ENCODE measurements at regions not wholly inside any gene's neighbourhood (a gene's known extent, or its start where the extent isn't known, plus 50 kb on each side); places are given as distances from the start of the nearest gene placed in this dataset.

DNA sequence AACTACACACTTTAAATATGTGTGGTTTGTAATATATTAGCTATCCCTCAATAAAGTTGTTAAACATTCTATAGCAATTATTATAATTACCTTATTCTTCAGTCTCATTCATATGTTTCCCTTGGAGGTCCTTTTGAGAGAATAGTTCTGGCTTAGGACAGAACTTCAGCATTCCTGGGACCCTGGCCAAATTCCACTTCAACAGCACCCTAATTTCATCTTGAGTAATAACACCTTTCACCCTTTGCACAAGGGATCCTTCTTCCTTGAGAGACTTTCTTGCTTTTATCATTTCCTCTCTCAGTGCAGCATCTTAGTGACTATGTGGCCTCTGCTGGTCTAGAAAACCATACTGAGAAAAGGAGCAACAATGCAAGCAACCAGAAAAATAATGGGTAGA is 255.9 kb downstream of the C11orf87 start:
- TF ChIP-seq CHCHD3 (CRISPR knock-in tag; IDR thresholded peaks at IDR 0.05): no peak
- TF ChIP-seq, protein P1, sequence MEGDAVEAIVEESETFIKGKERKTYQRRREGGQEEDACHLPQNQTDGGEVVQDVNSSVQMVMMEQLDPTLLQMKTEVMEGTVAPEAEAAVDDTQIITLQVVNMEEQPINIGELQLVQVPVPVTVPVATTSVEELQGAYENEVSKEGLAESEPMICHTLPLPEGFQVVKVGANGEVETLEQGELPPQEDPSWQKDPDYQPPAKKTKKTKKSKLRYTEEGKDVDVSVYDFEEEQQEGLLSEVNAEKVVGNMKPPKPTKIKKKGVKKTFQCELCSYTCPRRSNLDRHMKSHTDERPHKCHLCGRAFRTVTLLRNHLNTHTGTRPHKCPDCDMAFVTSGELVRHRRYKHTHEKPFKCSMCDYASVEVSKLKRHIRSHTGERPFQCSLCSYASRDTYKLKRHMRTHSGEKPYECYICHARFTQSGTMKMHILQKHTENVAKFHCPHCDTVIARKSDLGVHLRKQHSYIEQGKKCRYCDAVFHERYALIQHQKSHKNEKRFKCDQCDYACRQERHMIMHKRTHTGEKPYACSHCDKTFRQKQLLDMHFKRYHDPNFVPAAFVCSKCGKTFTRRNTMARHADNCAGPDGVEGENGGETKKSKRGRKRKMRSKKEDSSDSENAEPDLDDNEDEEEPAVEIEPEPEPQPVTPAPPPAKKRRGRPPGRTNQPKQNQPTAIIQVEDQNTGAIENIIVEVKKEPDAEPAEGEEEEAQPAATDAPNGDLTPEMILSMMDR (CRISPR knock-in tag; IDR thresholded peaks at IDR 0.05): no peak
- TF ChIP-seq RFX5 (IDR thresholded peaks at IDR 0.05; ENCODE audit: low read depth, low read length): no peak
- TF ChIP-seq, protein P2, sequence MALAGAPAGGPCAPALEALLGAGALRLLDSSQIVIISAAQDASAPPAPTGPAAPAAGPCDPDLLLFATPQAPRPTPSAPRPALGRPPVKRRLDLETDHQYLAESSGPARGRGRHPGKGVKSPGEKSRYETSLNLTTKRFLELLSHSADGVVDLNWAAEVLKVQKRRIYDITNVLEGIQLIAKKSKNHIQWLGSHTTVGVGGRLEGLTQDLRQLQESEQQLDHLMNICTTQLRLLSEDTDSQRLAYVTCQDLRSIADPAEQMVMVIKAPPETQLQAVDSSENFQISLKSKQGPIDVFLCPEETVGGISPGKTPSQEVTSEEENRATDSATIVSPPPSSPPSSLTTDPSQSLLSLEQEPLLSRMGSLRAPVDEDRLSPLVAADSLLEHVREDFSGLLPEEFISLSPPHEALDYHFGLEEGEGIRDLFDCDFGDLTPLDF (CRISPR knock-in tag; IDR thresholded peaks at IDR 0.05): no peak
- TF ChIP-seq ZNF83 (CRISPR knock-in tag; IDR thresholded peaks at IDR 0.05; ENCODE audit: borderline replicate concordance): no peak
- TF ChIP-seq, protein P3, sequence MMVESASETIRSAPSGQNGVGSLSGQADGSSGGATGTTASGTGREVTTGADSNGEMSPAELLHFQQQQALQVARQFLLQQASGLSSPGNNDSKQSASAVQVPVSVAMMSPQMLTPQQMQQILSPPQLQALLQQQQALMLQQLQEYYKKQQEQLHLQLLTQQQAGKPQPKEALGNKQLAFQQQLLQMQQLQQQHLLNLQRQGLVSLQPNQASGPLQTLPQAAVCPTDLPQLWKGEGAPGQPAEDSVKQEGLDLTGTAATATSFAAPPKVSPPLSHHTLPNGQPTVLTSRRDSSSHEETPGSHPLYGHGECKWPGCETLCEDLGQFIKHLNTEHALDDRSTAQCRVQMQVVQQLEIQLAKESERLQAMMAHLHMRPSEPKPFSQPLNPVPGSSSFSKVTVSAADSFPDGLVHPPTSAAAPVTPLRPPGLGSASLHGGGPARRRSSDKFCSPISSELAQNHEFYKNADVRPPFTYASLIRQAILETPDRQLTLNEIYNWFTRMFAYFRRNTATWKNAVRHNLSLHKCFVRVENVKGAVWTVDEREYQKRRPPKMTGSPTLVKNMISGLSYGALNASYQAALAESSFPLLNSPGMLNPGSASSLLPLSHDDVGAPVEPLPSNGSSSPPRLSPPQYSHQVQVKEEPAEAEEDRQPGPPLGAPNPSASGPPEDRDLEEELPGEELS (CRISPR knock-in tag; IDR thresholded peaks at IDR 0.05): no peak
- no peak for TF ChIP-seq EP300 (IDR thresholded peaks at IDR 0.05; ENCODE audit: low read depth in 2 of 2, low read length in 2 of 2)
- TF ChIP-seq EP300 (CRISPR knock-in tag; IDR thresholded peaks at IDR 0.05; ENCODE audit: borderline replicate concordance): no peak
- TF ChIP-seq RAD21 (CRISPR knock-in tag; IDR thresholded peaks at IDR 0.05): no peak
- TF ChIP-seq, protein P4, sequence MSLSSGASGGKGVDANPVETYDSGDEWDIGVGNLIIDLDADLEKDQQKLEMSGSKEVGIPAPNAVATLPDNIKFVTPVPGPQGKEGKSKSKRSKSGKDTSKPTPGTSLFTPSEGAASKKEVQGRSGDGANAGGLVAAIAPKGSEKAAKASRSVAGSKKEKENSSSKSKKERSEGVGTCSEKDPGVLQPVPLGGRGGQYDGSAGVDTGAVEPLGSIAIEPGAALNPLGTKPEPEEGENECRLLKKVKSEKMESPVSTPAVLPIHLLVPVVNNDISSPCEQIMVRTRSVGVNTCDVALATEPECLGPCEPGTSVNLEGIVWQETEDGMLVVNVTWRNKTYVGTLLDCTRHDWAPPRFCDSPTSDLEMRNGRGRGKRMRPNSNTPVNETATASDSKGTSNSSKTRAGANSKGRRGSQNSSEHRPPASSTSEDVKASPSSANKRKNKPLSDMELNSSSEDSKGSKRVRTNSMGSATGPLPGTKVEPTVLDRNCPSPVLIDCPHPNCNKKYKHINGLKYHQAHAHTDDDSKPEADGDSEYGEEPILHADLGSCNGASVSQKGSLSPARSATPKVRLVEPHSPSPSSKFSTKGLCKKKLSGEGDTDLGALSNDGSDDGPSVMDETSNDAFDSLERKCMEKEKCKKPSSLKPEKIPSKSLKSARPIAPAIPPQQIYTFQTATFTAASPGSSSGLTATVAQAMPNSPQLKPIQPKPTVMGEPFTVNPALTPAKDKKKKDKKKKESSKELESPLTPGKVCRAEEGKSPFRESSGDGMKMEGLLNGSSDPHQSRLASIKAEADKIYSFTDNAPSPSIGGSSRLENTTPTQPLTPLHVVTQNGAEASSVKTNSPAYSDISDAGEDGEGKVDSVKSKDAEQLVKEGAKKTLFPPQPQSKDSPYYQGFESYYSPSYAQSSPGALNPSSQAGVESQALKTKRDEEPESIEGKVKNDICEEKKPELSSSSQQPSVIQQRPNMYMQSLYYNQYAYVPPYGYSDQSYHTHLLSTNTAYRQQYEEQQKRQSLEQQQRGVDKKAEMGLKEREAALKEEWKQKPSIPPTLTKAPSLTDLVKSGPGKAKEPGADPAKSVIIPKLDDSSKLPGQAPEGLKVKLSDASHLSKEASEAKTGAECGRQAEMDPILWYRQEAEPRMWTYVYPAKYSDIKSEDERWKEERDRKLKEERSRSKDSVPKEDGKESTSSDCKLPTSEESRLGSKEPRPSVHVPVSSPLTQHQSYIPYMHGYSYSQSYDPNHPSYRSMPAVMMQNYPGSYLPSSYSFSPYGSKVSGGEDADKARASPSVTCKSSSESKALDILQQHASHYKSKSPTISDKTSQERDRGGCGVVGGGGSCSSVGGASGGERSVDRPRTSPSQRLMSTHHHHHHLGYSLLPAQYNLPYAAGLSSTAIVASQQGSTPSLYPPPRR (CRISPR knock-in tag; IDR thresholded peaks at IDR 0.05; ENCODE audit: borderline replicate concordance): no peak
- no peak for TF ChIP-seq SRSF4 (IDR thresholded peaks at IDR 0.05; ENCODE audit: low read depth, low read length, poor library complexity, severe bottlenecking)

Measured in HepG2 (cell line).